ENCODE measurements at regions not wholly inside any gene's neighbourhood (a gene's known extent, or its start where the extent isn't known, plus 50 kb on each side); places are given as distances from the start of the nearest gene placed in this dataset.
A peak's percentile ranks its signal among the peaks of the same experiment; 100 is the strongest.

GRCh38 chr6:88248709-88249321 is 82.7 kb upstream of the CNR1 start (continued):
- TF ChIP-seq POLR2AphosphoS5 (IDR thresholded peaks at IDR 0.05; ENCODE audit: low read depth) (no peak), ZNF331 (CRISPR knock-in tag; IDR thresholded peaks at IDR 0.05; ENCODE audit: low read depth) (no peak), ETS1 (IDR thresholded peaks at IDR 0.05) (no peak)

- no peaks in the 10 kb centered on the region for H3K4me1 Mint-ChIP-seq
- peaks cover 6% of the 10 kb centered on the region; the same call in 2 of the 3 replicates for H3K36me3 Mint-ChIP-seq (ENCODE audit: low read depth)
- peak overlapping the region; percentile 67 for H2AFZ ChIP-seq
- no peaks in the 10 kb centered on the region for H3K79me2 ChIP-seq (replicated peaks; ENCODE audit: insufficient read depth)
- TF ChIP-seq ZNF462 (CRISPR knock-in tag; IDR thresholded peaks at IDR 0.05), result no peak
- no peak for TF ChIP-seq POLR2AphosphoS5 (IDR thresholded peaks at IDR 0.05; ENCODE audit: low read depth)
- no peak for TF ChIP-seq ZNF331 (CRISPR knock-in tag; IDR thresholded peaks at IDR 0.05; ENCODE audit: low read depth)
- no peak for TF ChIP-seq EZH2 (IDR thresholded peaks at IDR 0.05; ENCODE audit: low read depth, unreplicated experiment)
- no peak for TF ChIP-seq CREB1 (CRISPR knock-in tag; IDR thresholded peaks at IDR 0.05; ENCODE audit: low read depth)
- TF ChIP-seq REST (IDR thresholded peaks at IDR 0.05; ENCODE audit: unreplicated experiment), result no peak
- no peak for TF ChIP-seq JUNB (IDR thresholded peaks at IDR 0.05; ENCODE audit: unreplicated experiment)
- TF ChIP-seq EZH2phosphoT487 (IDR thresholded peaks at IDR 0.05; ENCODE audit: unreplicated experiment), result no peak
- TF ChIP-seq CTCF (conservative IDR thresholded peaks at IDR 0.05; ENCODE audit: low read depth in 2 of 2), result no peak
- no peak overlapping the region for H3K27ac ChIP-seq (ENCODE audit: low read depth)
- no peaks in the 10 kb centered on the region for H3K27me3 ChIP-seq (ENCODE audit: insufficient read depth)
- no peak overlapping the region for H3K4me3 Mint-ChIP-seq
- DNase-seq (ENCODE audit: low spot score) (no peak), ATAC-seq (no peak)
- no peaks in the 10 kb centered on the region for H3K4me1 ChIP-seq (ENCODE audit: insufficient read depth)
- no peak overlapping the region for H3K4me2 ChIP-seq
- no peak overlapping the region for H3K4me3 ChIP-seq
- no peaks in the 10 kb centered on the region for H4K20me1 ChIP-seq (replicated peaks; ENCODE audit: insufficient read depth)
- H3K27ac Mint-ChIP-seq, result no peak overlapping the region
- no peaks in the 10 kb centered on the region for H3F3A ChIP-seq (replicated peaks; ENCODE audit: low read depth)
- H3K9me2 ChIP-seq (ENCODE audit: insufficient read depth), result no peaks in the 10 kb centered on the region
- peaks cover 10% of the 10 kb centered on the region; the same call in 2 of the 3 replicates for H3K9me3 Mint-ChIP-seq
- no peaks in the 10 kb centered on the region for H3K27me3 Mint-ChIP-seq (ENCODE audit: insufficient read depth, low read depth, poor library complexity)
- no peaks in the 10 kb centered on the region for H3K36me3 ChIP-seq (ENCODE audit: insufficient read depth)
Measured at GRCh38 chr6:88246654-88247053, 80.5 kb upstream of the CNR1 start.
